Parathyroid adenoma (tissue), 2 donors: ENCODE measurements at regions not wholly inside any gene's neighbourhood (a gene's known extent, or its start where the extent isn't known, plus 50 kb on each side); places are given as distances from the start of the nearest gene placed in this dataset.

ENCODE experiments used
- H2AFZ ChIP-seq: fragments of 300-600 bp; sonication (generic); one replicate; pipeline ENCODE4 v1.7.0; 2017; ENCODE audit warnings: antibody characterized with exemption, mild to moderate bottlenecking
- H3K27ac ChIP-seq: fragments of 300-600 bp; sonication (generic); one replicate; pipeline ENCODE4 v1.7.0; 2017
- H3K27me3 ChIP-seq: fragments of 300-600 bp; sonication (generic); one replicate; pipeline ENCODE4 v1.7.0; 2017; ENCODE audit warnings: low read length; ENCODE audit not compliant: control insufficient read depth, insufficient read depth
- H3K36me3 ChIP-seq: fragments of 300-600 bp; sonication (generic); one replicate; pipeline ENCODE4 v1.7.0; 2017; ENCODE audit warnings: low read length; ENCODE audit not compliant: control insufficient read depth, insufficient read depth
- H3K4me1 ChIP-seq: fragments of 300-600 bp; sonication (generic); one replicate; pipeline ENCODE4 v1.7.0; 2017; ENCODE audit warnings: control low read depth
- H3K4me2 ChIP-seq: fragments of 300-600 bp; sonication (generic); one replicate; pipeline ENCODE4 v1.7.0; 2017; ENCODE audit warnings: low read length
- H3K4me3 ChIP-seq: fragments of 300-600 bp; sonication (generic); one replicate; pipeline ENCODE4 v1.7.0; 2017; ENCODE audit warnings: low read depth, low read length
- H3K79me2 ChIP-seq: fragments of 300-600 bp; sonication (generic); one replicate; pipeline ENCODE4 v1.7.0; 2017; ENCODE audit warnings: control low read depth
- H3K9ac ChIP-seq: fragments of 300-600 bp; sonication (generic); one replicate; pipeline ENCODE4 v1.7.0; 2017; ENCODE audit warnings: mild to moderate bottlenecking
- H3K9me3 ChIP-seq: fragments of 300-600 bp; sonication (generic); one replicate; pipeline ENCODE4 v1.7.0; 2017; ENCODE audit warnings: low read length; ENCODE audit not compliant: control insufficient read depth
- CTCF ChIP-seq: fragments of 300-600 bp; sonication (generic); IDR thresholded peaks from one replicate; pipeline ENCODE4 v1.7.0; 2017; ENCODE audit warnings: antibody characterized with exemption, mild to moderate bottlenecking
- donor health status: primary hyperparathyroidism.

- TF ChIP-seq CTCF, result no peak
- no peak overlapping the region for H3K27ac ChIP-seq
- no peaks in the 10 kb centered on the region for H3K27me3 ChIP-seq
Observed at GRCh38 chr2:56128235-56128634, 55.6 kb upstream of the CCDC85A start.

GRCh38 chr2:56130463-56131070, 53.2 kb upstream of the CCDC85A start:
- H3K9ac ChIP-seq, result no peak overlapping the region
- no peak for TF ChIP-seq CTCF
- no peaks in the 10 kb centered on the region for H3K9me3 ChIP-seq
- no peaks in the 10 kb centered on the region for H3K36me3 ChIP-seq
- H3K4me3 ChIP-seq, result no peak overlapping the region
- no peak overlapping the region for H3K4me2 ChIP-seq
- H3K27ac ChIP-seq, result no peak overlapping the region
- no peaks in the 10 kb centered on the region for H3K79me2 ChIP-seq
- no peak overlapping the region for H2AFZ ChIP-seq
- H3K27me3 ChIP-seq, result no peaks in the 10 kb centered on the region
- no peaks in the 10 kb centered on the region for H3K4me1 ChIP-seq

More at GRCh38 chr2:56128235-56128634, 55.6 kb upstream of the CCDC85A start:
- Histone ChIP-seq H3K4me3 (no peak overlapping the region), H3K79me2 (no peaks in the 10 kb centered on the region), H2AFZ (no peak overlapping the region), H3K4me2 (no peak overlapping the region), H3K9me3 (no peaks in the 10 kb centered on the region), H3K36me3 (no peaks in the 10 kb centered on the region), H3K4me1 (no peaks in the 10 kb centered on the region), H3K9ac (no peak overlapping the region)

- H3K9ac ChIP-seq, result no peak overlapping the region
- no peak overlapping the region for H3K27ac ChIP-seq
- no peaks in the 10 kb centered on the region for H3K9me3 ChIP-seq
- H3K4me1 ChIP-seq, result no peaks in the 10 kb centered on the region
- H3K27me3 ChIP-seq, result no peaks in the 10 kb centered on the region
- no peak overlapping the region for H3K4me2 ChIP-seq
- no peak overlapping the region for H3K4me3 ChIP-seq
- H2AFZ ChIP-seq, result no peak overlapping the region
- H3K79me2 ChIP-seq, result no peaks in the 10 kb centered on the region
- no peaks in the 10 kb centered on the region for H3K36me3 ChIP-seq
- TF ChIP-seq CTCF, result peak; percentile 35
Observed at GRCh38 chr2:56132138-56132537, 51.7 kb upstream of the CCDC85A start.

- H3K79me2 ChIP-seq, result no peaks in the 10 kb centered on the region
- no peaks in the 10 kb centered on the region for H3K27me3 ChIP-seq
- H3K4me2 ChIP-seq, result no peak overlapping the region
- no peak overlapping the region for H2AFZ ChIP-seq
- no peak overlapping the region for H3K4me3 ChIP-seq
- H3K27ac ChIP-seq, result no peak overlapping the region
- H3K9ac ChIP-seq, result no peak overlapping the region
- H3K36me3 ChIP-seq, result no peaks in the 10 kb centered on the region
- no peak for TF ChIP-seq CTCF
- no peaks in the 10 kb centered on the region for H3K4me1 ChIP-seq
- no peaks in the 10 kb centered on the region for H3K9me3 ChIP-seq
Observed at GRCh38 chr2:56133441-56133840, 50.3 kb upstream of the CCDC85A start.

GRCh38 chr2:56133931-56134629, 49.7 kb upstream of the CCDC85A start:
- no peaks in the 10 kb centered on the region for H3K4me1 ChIP-seq
- no peak overlapping the region for H2AFZ ChIP-seq
- no peak overlapping the region for H3K4me3 ChIP-seq
- H3K4me2 ChIP-seq, result no peak overlapping the region
- H3K27ac ChIP-seq, result no peak overlapping the region
- H3K9ac ChIP-seq, result no peak overlapping the region
- no peaks in the 10 kb centered on the region for H3K27me3 ChIP-seq
- H3K36me3 ChIP-seq, result no peaks in the 10 kb centered on the region
- H3K9me3 ChIP-seq, result no peaks in the 10 kb centered on the region
- TF ChIP-seq CTCF, result no peak
- no peaks in the 10 kb centered on the region for H3K79me2 ChIP-seq
